Nephron progenitor cell (in vitro differentiated cells): ENCODE measurements at regions not wholly inside any gene's neighbourhood (a gene's known extent, or its start where the extent isn't known, plus 50 kb on each side); places are given as distances from the start of the nearest gene placed in this dataset.
"Not testable (repeated sequence)": the region's sequence is repeated elsewhere in the genome, so short reads cannot be mapped to it uniquely, and the experiment has no call there.

Experiments used
- DNase-seq: peaks from one replicate; pipeline ENCODE4 v3.0.0; 2021
- H3K27ac Mint-ChIP-seq: 2 replicates; pipeline ENCODE4 v1.8.0; 2021; ENCODE audit warnings: mild to moderate bottlenecking, moderate library complexity, mixed read lengths
- H3K27me3 Mint-ChIP-seq: 2 replicates; pipeline ENCODE4 v1.8.0; 2021; ENCODE audit warnings: mild to moderate bottlenecking, low read depth, mixed read lengths; ENCODE audit not compliant: poor library complexity
- H3K36me3 Mint-ChIP-seq: 2 replicates; pipeline ENCODE4 v1.8.0; 2021; ENCODE audit warnings: low read depth, mixed read lengths
- H3K4me1 Mint-ChIP-seq: 2 replicates; pipeline ENCODE4 v1.8.0; 2021; ENCODE audit warnings: mixed read lengths
- H3K4me3 Mint-ChIP-seq: 2 replicates; pipeline ENCODE4 v1.8.0; 2021; ENCODE audit warnings: mild to moderate bottlenecking, moderate library complexity, mixed read lengths
- H3K9me3 Mint-ChIP-seq: 2 replicates; pipeline ENCODE4 v1.8.0; 2021; ENCODE audit warnings: mild to moderate bottlenecking, moderate library complexity, mixed read lengths
- TF ChIP-seq, protein P1 (sequence below): fragments of 200-600 bp; sonication (generic); IDR thresholded peaks from 2 replicates; pipeline ENCODE4 v1.5.0; 2021; ENCODE audit warnings: antibody characterized with exemption

DNA sequence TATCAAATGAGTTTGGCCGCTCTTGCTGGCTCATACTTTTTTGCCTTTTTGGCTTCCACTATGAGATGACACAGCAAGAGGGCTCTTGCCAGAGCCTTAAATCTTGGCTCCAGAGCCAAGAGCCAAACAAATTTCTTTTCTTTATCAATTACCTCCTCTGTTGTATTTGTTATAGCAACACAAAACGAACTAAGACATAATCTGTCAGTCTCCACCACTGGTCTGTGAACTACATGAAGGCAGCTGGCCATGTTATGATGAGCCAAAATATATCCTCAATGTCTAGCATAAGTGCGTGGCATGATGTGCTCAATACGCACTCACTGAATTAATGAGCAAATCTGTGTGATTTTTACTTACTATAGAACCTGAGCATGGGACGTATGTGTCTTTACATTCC lies 220.0 kb upstream of the ZNF217 start:
- H3K4me3 Mint-ChIP-seq = no peak overlapping the region
- H3K27ac Mint-ChIP-seq = no peak overlapping the region
- TF ChIP-seq, protein P1, sequence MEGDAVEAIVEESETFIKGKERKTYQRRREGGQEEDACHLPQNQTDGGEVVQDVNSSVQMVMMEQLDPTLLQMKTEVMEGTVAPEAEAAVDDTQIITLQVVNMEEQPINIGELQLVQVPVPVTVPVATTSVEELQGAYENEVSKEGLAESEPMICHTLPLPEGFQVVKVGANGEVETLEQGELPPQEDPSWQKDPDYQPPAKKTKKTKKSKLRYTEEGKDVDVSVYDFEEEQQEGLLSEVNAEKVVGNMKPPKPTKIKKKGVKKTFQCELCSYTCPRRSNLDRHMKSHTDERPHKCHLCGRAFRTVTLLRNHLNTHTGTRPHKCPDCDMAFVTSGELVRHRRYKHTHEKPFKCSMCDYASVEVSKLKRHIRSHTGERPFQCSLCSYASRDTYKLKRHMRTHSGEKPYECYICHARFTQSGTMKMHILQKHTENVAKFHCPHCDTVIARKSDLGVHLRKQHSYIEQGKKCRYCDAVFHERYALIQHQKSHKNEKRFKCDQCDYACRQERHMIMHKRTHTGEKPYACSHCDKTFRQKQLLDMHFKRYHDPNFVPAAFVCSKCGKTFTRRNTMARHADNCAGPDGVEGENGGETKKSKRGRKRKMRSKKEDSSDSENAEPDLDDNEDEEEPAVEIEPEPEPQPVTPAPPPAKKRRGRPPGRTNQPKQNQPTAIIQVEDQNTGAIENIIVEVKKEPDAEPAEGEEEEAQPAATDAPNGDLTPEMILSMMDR = no peak
- H3K4me1 Mint-ChIP-seq = peaks cover 29% of the 10 kb centered on the region
- no peak for DNase-seq
- peaks cover 12% of the 10 kb centered on the region for H3K9me3 Mint-ChIP-seq
- peaks cover 14% of the 10 kb centered on the region for H3K27me3 Mint-ChIP-seq
- H3K36me3 Mint-ChIP-seq = peaks cover 6% of the 10 kb centered on the region

DNA sequence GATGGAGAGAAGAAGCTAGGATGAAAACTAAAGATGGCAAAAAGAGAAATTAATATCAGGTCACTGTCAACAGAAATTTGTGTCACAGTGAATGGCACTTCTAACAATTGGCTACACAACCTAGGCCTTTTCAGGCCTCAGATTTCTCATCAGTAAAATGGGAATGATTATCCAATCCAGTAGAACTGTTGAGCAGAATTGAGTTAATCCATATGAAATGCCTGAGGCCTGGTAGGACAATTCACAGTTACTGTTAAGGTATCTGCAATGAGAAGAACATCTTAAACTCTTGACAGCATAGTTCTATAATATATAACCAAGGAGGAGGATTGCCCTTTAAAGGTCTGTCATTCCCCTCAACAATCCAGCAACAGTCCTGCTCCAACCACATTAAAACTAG lies 217.9 kb upstream of the ZNF217 start:
- no peak for DNase-seq
- Mint-ChIP-seq H3K9me3 (no peaks in the 10 kb centered on the region), H3K4me3 (no peak overlapping the region), H3K36me3 (no peaks in the 10 kb centered on the region), H3K4me1 (peaks cover 37% of the 10 kb centered on the region), H3K27ac (no peak overlapping the region), H3K27me3 (peaks cover 20% of the 10 kb centered on the region)
- TF ChIP-seq, protein P1 = no peak

- H3K9me3 Mint-ChIP-seq = no peaks in the 10 kb centered on the region
- DNase-seq = no peak
- H3K4me1 Mint-ChIP-seq = peaks cover 37% of the 10 kb centered on the region
- H3K4me3 Mint-ChIP-seq = no peak overlapping the region
- H3K27me3 Mint-ChIP-seq = peaks cover 20% of the 10 kb centered on the region
- no peak overlapping the region for H3K27ac Mint-ChIP-seq
- no peaks in the 10 kb centered on the region for H3K36me3 Mint-ChIP-seq
- TF ChIP-seq, protein P1 = no peak
Observed at GRCh38 chr20:53810661-53811355, 217.2 kb upstream of the ZNF217 start.

DNA sequence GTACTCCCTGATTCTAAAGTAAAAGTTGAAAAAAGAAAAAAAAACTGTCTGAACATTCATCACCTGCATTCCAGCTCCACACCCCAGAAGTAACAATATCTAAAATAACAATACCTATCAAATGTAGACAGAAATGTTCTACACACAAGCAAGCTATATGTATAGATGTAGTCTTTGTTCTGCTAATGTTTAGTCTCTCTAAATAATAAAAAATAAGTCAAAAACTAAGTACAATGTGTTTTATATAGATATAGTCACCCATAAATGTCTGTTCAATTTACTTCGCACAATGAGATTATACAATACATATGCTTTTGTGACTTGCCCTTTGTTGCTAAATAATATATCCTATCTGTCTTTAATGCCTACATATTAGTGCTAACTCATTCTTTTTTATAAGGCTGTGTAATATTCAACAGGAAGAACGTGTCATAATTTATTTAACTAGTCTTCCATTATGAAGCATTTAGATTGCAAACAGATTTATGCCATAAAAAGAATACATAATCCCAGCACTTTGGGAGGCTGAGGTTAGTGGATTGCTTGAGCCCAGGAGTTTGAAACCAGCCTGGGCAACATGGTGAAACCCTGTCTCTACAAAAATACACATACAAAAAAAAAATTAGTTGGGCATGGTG lies 216.2 kb upstream of the ZNF217 start:
- Mint-ChIP-seq H3K9me3 (no peaks in the 10 kb centered on the region), H3K27ac (no peak overlapping the region), H3K4me1 (peaks cover 33% of the 10 kb centered on the region), H3K4me3 (no peak overlapping the region), H3K27me3 (peaks cover 21% of the 10 kb centered on the region), H3K36me3 (no peaks in the 10 kb centered on the region)
- no peak for DNase-seq
- TF ChIP-seq, protein P1 = no peak

- Mint-ChIP-seq H3K27me3 (peaks cover 22% of the 10 kb centered on the region), H3K36me3 (no peaks in the 10 kb centered on the region), H3K4me1 (peaks cover 29% of the 10 kb centered on the region), H3K9me3 (no peaks in the 10 kb centered on the region), H3K27ac (no peak overlapping the region), H3K4me3 (no peak overlapping the region)
- DNase-seq = no peak
- TF ChIP-seq, protein P1 = no peak
Observed at GRCh38 chr20:53809217-53809616, 215.6 kb upstream of the ZNF217 start.

DNA sequence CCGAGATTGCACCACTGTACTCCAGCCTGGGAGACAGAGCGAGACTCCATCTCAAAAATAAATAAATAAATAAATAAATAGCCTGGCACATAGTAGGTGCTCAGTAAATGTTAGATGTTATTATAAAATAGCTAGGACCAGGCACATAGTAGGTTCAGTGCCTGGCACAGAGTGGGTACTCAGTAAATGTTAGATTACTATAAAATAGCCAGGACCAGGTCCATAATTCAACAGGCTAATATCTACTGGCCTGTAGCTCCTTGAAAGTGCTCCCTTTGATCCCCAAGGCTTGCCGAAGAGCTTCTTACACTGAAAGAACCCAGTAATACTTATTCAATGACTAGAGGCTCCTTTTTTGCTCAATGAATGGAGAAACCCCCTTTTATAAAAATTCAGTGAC lies 215.1 kb upstream of the ZNF217 start:
- H3K4me1 Mint-ChIP-seq = peaks cover 29% of the 10 kb centered on the region
- TF ChIP-seq, protein P1 = no peak
- H3K27ac Mint-ChIP-seq = no peak overlapping the region
- no peak for DNase-seq
- H3K9me3 Mint-ChIP-seq = no peaks in the 10 kb centered on the region
- no peak overlapping the region for H3K4me3 Mint-ChIP-seq
- peaks cover 24% of the 10 kb centered on the region for H3K27me3 Mint-ChIP-seq
- H3K36me3 Mint-ChIP-seq = no peaks in the 10 kb centered on the region

GRCh38 chr20:53808302-53808701 lies 214.7 kb upstream of the ZNF217 start:
- H3K36me3 Mint-ChIP-seq, H3K9me3 Mint-ChIP-seq, H3K4me3 Mint-ChIP-seq, H3K27ac Mint-ChIP-seq, DNase-seq: not testable (repeated sequence)
- Mint-ChIP-seq H3K4me1 (peaks cover 29% of the 10 kb centered on the region), H3K27me3 (peaks cover 23% of the 10 kb centered on the region)
